IMR-90 (cell line): ENCODE measurements at regions not wholly inside any gene's neighbourhood (a gene's known extent, or its start where the extent isn't known, plus 50 kb on each side); places are given as distances from the start of the nearest gene placed in this dataset.

Source experiments
- CEBPB ChIP-seq: IDR thresholded peaks from 2 replicates; pipeline ENCODE4 v1.6.1; 2012; ENCODE audit warnings: low read depth, low read length, improper control_type of control experiment
- CTCF ChIP-seq: conservative IDR thresholded peaks from 2 replicates; pipeline ENCODE4 v1.5.1; 2012; ENCODE audit warnings: mild to moderate bottlenecking, low read depth, low read length, improper control_type of control experiment
- MXI1 ChIP-seq: IDR thresholded peaks from 2 replicates; pipeline ENCODE4 v1.6.1; 2012; ENCODE audit warnings: low read depth, mild to moderate bottlenecking, low read length, moderate library complexity, borderline replicate concordance
- NFE2L2 ChIP-seq: fragments of 150-350 bp; IDR thresholded peaks from 2 replicates; pipeline ENCODE4 v1.6.1; 2016; ENCODE audit warnings: low read depth, mild to moderate bottlenecking, low read length
- POLR2A ChIP-seq: IDR thresholded peaks from 2 replicates; pipeline ENCODE4 v1.6.1; 2012; ENCODE audit warnings: mild to moderate bottlenecking, low read depth, low read length
- RCOR1 ChIP-seq: IDR thresholded peaks from 2 replicates; pipeline ENCODE4 v1.6.1; 2012; ENCODE audit warnings: mild to moderate bottlenecking, low read length, improper control_type of control experiment; ENCODE audit not compliant: insufficient replicate concordance
- RFX5 ChIP-seq: IDR thresholded peaks from 2 replicates; pipeline ENCODE4 v1.8.0; 2012; ENCODE audit warnings: low read depth, mild to moderate bottlenecking, low read length, moderate library complexity
- SMC3 ChIP-seq: fragments of 150-350 bp; IDR thresholded peaks from 2 replicates; pipeline ENCODE4 v1.6.1; 2016; ENCODE audit warnings: low read depth, mild to moderate bottlenecking, antibody characterized with exemption, low read length, moderate library complexity

- no peak for TF ChIP-seq NFE2L2
- TF ChIP-seq CTCF, result no peak
- TF ChIP-seq POLR2A, result no peak
- TF ChIP-seq RCOR1, result no peak
- no peak for TF ChIP-seq CEBPB
- no peak for TF ChIP-seq SMC3
- TF ChIP-seq RFX5, result no peak
- TF ChIP-seq MXI1, result no peak
Measured at GRCh38 chr6:99789767-99790166, 183.1 kb downstream of the PRDM13 start.
